Nephron (organoid): ENCODE measurements at regions not wholly inside any gene's neighbourhood (a gene's known extent, or its start where the extent isn't known, plus 50 kb on each side); places are given as distances from the start of the nearest gene placed in this dataset.

Source experiments
- H3K27ac Mint-ChIP-seq, 3 experiments: 2 replicates each; pipeline ENCODE4 v1.8.0; 2020; ENCODE audit warnings: mixed read lengths in 3 of 3, mild to moderate bottlenecking in 2 of 3, moderate library complexity in 1 of 3
- H3K27me3 Mint-ChIP-seq: 2 replicates; pipeline ENCODE4 v1.8.0; 2021; ENCODE audit warnings: low read depth, mild to moderate bottlenecking, moderate library complexity, mixed read lengths
- H3K36me3 Mint-ChIP-seq: 2 replicates; pipeline ENCODE4 v1.8.0; 2020; ENCODE audit warnings: low read depth, mixed read lengths
- H3K4me1 Mint-ChIP-seq: 2 replicates; pipeline ENCODE4 v1.8.0; 2020; ENCODE audit warnings: mixed read lengths
- H3K4me3 Mint-ChIP-seq, 3 experiments: 2 replicates each; pipeline ENCODE4 v1.8.0; 2020; ENCODE audit warnings: mild to moderate bottlenecking in 3 of 3, mixed read lengths in 3 of 3, moderate library complexity in 2 of 3
- H3K9me3 Mint-ChIP-seq: 2 replicates; pipeline ENCODE4 v1.8.0; 2020; ENCODE audit warnings: mixed read lengths
- TF ChIP-seq, protein P1 (sequence below), 3 experiments: fragments of 200-600 bp; sonication (generic); IDR thresholded peaks; one replicate each; pipeline ENCODE4 v1.5.0; 2021; ENCODE audit warnings: antibody characterized with exemption in 3 of 3; ENCODE audit not compliant: unreplicated experiment in 3 of 3

DNA sequence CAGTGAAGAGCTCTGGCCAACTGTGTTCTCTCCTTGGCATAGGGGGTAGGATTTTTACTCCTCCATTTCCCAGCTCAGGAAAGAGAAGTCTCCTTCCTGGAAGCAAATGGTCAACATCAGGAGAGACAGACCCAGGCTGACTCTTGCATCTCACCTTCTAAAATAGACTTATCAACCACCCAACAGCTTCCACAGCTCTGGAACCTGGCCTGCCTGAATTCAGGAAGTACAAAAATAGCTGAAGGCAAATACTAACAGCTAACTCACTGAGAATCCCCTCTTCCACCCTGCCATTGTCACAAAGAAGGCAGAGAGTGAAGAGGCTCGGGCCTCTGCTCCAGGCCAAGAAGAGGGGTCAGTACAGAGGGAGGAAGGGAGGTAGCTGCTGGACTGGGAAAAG lies 213.6 kb downstream of the NXPE2 start:
- Mint-ChIP-seq H3K36me3 (no peaks in the 10 kb centered on the region), H3K27ac (peak overlapping the region in 1 of 3 experiments; percentile 26), H3K27me3 (peaks cover 25% of the 10 kb centered on the region), H3K4me1 (peaks cover 12% of the 10 kb centered on the region), H3K9me3 (no peaks in the 10 kb centered on the region), H3K4me3 (no peak overlapping the region)
- TF ChIP-seq, protein P1, sequence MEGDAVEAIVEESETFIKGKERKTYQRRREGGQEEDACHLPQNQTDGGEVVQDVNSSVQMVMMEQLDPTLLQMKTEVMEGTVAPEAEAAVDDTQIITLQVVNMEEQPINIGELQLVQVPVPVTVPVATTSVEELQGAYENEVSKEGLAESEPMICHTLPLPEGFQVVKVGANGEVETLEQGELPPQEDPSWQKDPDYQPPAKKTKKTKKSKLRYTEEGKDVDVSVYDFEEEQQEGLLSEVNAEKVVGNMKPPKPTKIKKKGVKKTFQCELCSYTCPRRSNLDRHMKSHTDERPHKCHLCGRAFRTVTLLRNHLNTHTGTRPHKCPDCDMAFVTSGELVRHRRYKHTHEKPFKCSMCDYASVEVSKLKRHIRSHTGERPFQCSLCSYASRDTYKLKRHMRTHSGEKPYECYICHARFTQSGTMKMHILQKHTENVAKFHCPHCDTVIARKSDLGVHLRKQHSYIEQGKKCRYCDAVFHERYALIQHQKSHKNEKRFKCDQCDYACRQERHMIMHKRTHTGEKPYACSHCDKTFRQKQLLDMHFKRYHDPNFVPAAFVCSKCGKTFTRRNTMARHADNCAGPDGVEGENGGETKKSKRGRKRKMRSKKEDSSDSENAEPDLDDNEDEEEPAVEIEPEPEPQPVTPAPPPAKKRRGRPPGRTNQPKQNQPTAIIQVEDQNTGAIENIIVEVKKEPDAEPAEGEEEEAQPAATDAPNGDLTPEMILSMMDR (IDR thresholded peaks at IDR 0.05; ENCODE audit: unreplicated experiment in 3 of 3), result no peak

DNA sequence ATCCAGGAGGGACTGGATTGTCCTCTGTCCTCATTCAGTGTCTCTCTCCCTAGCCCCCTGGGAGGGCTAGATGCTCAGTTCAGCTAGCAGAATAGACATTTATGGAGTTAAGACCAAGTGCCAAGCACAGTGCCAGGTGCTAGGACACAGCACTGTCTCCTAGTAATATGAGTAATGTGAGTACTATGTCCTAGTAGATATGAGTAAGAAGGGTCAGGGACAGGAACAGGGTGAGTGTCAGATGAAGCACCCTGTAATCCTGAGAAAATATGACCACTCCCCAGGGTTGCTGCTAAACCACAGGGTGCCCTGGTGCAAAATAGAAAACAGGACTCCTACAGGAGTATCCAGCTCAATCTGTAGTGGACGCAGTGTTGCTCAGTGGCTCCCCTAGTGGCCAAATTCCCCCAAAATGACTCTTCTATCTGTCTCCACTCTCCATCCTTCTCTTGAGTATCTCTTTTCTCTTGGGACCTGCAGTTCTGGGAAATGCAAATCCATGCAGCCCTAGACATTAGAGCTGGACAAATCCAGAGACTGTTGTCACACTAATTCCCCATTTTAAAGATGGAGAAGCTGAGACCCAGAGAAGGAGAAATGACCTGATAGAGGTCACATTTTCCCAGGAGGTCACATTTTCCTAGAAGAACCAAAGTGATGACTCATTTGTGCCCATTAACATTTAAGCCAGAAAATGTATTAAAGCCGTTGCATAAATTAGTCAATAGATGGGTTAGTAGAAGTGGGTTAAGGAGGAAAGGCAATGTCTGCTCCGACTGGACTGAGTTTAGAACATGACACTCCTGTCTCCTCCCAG lies 214.3 kb downstream of the NXPE2 start:
- Mint-ChIP-seq H3K4me1 (peaks cover 12% of the 10 kb centered on the region), H3K9me3 (no peaks in the 10 kb centered on the region), H3K27me3 (peaks cover 25% of the 10 kb centered on the region), H3K4me3 (no peak overlapping the region), H3K36me3 (no peaks in the 10 kb centered on the region), H3K27ac (no peak overlapping the region)
- TF ChIP-seq, protein P1 (IDR thresholded peaks at IDR 0.05; ENCODE audit: unreplicated experiment in 3 of 3), result peak; percentile 16 to 37 (median 17)

DNA sequence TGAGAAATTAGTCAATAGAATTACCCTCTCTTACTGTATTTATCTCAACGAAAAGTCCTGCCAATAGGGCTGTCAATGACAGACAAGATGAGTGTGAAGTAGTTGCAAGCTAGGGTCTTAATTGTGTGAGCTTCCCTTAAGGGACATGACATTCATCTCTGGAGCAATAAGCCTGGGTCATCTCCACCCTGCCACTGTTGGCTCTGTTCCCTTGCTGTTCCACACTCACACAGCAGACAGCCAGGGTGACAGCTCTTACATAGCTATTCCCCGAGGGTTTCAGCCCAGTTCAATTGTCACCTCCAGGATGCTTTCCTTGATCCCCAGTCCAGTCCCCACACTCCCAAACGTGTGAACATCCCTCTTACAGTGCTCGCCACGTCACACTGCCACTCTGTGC lies 215.0 kb downstream of the NXPE2 start:
- no peak overlapping the region for H3K4me3 Mint-ChIP-seq
- H3K27me3 Mint-ChIP-seq, result peaks cover 25% of the 10 kb centered on the region
- TF ChIP-seq, protein P1 (IDR thresholded peaks at IDR 0.05; ENCODE audit: unreplicated experiment in 3 of 3), result no peak
- no peaks in the 10 kb centered on the region for H3K36me3 Mint-ChIP-seq
- peaks cover 12% of the 10 kb centered on the region for H3K4me1 Mint-ChIP-seq
- H3K27ac Mint-ChIP-seq, result no peak overlapping the region
- H3K9me3 Mint-ChIP-seq, result no peaks in the 10 kb centered on the region

DNA sequence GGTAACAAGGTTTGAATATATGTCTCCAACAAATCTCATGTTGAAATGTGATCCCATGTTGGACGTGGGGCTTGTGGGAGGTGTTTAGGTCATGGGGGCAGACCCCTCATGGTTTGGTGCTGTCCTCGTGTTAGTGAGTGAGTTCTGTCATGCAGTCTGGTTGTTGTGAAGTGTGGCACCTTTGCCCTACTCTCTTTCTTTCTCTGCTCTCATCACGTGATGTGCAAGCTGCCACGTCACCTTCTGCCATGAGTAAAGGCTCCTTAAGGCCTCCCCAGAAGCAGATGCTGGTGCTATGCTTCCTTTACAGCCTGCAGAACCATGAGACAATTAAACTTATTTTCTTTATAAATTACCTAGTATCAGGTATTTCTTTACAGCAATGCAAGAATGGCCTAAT lies 218.3 kb downstream of the NXPE2 start:
- Mint-ChIP-seq H3K4me1 (peaks cover 12% of the 10 kb centered on the region), H3K9me3 (peaks cover 24% of the 10 kb centered on the region), H3K4me3 (no peak overlapping the region), H3K27ac (no peak overlapping the region), H3K36me3 (peaks cover 3% of the 10 kb centered on the region), H3K27me3 (peaks cover 14% of the 10 kb centered on the region)
- TF ChIP-seq, protein P1 (IDR thresholded peaks at IDR 0.05; ENCODE audit: unreplicated experiment in 3 of 3), result no peak

DNA sequence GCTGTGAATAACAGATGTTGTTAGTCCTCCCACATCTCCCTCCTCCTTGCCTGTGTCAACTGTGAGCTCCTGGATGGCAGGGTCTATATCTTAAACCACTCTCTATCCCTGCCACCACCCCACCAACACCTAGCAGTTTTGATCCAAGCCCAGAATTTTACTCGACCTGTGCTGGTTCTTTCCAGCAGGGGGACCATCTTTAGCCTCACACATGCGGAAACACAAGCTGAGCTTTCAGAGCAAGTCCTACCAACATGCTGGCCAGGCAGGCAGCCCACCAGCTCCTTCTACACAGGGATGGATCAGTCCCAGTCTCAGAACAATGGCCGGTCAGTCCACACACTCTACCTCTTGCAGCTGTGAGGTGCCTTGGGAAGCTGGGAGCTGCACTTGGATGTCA lies 231.5 kb downstream of the NXPE2 start:
- H3K27ac Mint-ChIP-seq, result no peak overlapping the region
- H3K4me1 Mint-ChIP-seq, result no peaks in the 10 kb centered on the region
- no peaks in the 10 kb centered on the region for H3K27me3 Mint-ChIP-seq

More for the DNA sequence above, 231.5 kb downstream of the NXPE2 start:
- TF ChIP-seq, protein P1 (IDR thresholded peaks at IDR 0.05; ENCODE audit: unreplicated experiment in 3 of 3), result peak in 1 of 3 experiments; percentile 10
- Mint-ChIP-seq H3K36me3 (no peaks in the 10 kb centered on the region), H3K4me3 (no peak overlapping the region), H3K9me3 (peaks cover 7% of the 10 kb centered on the region)
